GM19351 (cell line): ENCODE measurements at regions not wholly inside any gene's neighbourhood (a gene's known extent, or its start where the extent isn't known, plus 50 kb on each side); places are given as distances from the start of the nearest gene placed in this dataset.

Experiments used
- ATAC-seq: cut with Tn5 transposase; IDR thresholded peaks from one replicate; pipeline ENCODE4 v1.9.1; 2021; ENCODE audit warnings: mild to moderate bottlenecking, moderate library complexity; ENCODE audit not compliant: unreplicated experiment

DNA sequence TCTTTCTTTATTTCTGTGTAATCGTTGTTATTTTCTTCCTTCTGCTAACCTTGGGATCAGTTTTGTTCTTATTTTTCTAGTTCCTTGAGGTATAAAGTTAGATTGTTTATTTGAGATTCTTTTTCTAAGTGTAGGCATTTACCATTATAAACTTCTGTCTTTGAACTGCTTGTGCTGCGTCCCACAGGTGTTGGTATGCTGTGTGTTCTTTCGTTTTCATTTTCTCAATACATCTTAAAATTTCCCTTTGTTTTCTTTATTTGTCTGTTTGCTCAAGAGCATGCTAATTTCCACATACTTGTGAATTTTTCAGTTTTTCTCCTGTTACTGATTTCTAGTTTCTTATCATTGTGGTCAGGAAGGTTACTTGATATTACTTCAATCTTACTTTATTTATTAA is 873.8 kb upstream of the GCFC2 start:
- no peak for ATAC-seq

- no peak for ATAC-seq
Observed at GRCh38 chr2:76579911-76580310, 869.2 kb upstream of the GCFC2 start.

DNA sequence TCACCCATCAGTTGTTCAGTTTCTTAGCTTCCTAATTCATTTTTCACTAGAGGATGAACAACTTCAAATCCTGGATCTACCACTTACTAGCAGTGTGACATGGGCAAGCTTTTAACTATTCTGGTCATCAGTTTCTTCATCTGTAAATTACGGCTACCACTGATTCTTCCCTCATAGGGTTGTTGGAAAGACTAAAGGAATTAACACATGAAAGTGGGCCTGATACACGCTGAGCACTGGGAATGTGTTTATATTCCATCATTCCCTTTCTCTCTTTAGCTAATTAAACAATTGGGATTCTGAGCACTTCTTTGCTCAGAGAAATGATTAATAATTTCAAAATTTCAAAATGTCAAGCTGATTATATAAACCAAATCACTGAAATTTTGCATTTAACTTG is 862.3 kb upstream of the GCFC2 start:
- no peak for ATAC-seq

DNA sequence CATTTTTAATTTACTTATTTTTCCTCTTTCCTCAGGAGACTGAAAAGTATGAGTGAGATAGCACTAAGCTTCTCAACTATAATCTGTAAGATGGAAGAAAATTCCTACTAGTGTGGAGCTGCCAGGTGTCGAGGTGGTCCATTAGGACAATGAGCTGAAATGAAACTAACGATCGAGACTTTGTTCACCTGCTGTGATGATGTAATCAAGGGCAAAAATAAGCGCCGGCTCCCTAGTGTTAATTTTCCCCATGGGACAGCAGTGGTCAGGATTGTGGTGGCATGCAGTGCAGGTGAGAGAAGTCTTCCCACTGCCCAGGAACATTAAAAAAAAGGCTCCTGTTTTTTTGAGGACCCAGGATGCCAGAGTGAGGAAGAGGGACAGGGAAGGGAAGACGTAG is 859.1 kb upstream of the GCFC2 start:
- ATAC-seq, result no peak

- ATAC-seq, result no peak
Observed at GRCh38 chr2:76567478-76567877, 856.8 kb upstream of the GCFC2 start.

GRCh38 chr2:76564734-76565133 is 854.0 kb upstream of the GCFC2 start:
- no peak for ATAC-seq

GRCh38 chr2:76563730-76564129 is 853.0 kb upstream of the GCFC2 start:
- no peak for ATAC-seq

GRCh38 chr2:76558157-76558556 is 847.4 kb upstream of the GCFC2 start:
- no peak for ATAC-seq

DNA sequence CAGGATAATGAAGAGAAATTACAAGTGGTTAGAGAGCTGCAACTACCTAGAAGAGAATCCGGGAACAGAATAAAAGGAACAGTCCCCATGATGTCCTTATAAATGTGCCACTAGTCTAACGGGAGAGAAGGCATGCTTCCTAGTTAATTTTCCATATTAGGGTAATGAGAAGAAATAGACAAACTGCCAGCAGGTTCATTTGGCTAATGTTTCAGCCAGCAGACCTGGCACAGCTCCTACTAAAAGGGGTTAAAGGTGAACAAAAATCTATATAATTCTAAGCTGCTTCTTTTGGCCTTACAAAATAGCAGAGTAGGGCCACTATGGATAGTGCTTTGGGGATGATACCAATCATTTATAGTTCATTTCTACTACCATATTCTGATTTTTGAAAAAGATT is 845.3 kb upstream of the GCFC2 start:
- ATAC-seq, result no peak

DNA sequence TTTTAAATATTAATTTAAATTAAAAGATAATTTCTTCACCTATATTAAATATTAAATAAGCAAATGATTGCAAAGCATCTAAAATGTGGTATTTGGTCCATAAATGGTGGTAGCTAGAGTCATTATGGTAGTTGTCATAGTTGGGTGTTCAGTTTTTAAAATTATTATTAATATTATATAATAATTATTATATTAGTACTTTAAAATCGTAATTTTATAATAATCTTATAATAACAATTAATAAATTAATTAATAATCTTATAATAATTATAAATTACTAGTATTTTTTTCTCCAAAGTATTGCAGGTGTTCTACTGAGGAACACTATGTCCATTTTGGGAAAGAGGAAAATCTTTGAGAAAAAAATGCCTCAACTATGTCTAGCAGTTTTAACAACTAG is 835.5 kb upstream of the GCFC2 start:
- ATAC-seq, result no peak

GRCh38 chr2:76544901-76545300 is 834.2 kb upstream of the GCFC2 start:
- no peak for ATAC-seq

DNA sequence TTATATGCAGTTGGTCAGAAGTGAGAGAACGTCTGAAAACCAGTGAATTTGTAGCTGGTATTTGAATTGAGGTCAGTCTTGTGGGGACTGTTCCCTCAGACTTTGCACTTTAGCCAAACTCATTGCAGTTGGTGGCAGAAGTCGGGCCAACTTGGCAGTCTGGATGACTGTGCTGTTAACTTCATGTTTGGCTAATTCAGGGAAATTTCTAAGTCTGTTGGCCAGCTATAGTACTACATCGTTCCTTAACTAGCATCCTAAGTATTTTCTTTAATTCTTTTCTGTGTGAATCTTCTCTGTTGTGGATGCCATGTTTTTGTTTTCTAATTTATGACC is 806.8 kb upstream of the GCFC2 start:
- no peak for ATAC-seq

DNA sequence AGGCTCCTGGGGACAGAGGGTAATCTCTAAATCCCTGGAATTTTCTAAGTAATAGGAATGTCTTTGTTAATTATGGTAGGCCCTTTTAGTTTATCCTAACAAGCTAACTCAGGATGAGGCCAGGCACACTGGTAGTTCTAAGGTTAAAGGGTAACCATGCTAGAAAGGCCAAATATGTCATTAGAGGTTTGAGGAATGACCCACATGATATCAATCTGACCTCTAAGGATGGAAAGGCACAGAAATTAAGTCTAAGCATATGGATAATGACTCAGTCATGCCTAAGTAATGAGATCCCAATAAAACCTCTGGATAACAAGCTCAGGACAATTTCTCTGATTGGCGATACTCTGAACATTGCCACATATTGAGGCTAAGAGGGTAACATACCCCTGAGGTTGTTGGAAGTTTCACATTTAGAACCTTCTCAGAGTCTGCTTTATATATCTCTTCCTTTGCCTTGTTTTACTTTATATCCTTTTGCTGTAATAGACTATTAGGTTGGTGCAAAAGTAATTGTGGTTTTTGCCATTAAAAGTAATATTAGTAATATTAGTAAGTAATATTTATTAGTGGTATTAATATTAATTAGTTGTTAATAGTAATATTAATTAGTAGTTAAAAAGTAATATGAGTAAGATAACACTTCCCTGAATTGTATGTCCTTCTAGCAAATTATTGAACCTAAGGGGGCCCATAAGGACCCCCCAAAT is 806.3 kb upstream of the GCFC2 start:
- ATAC-seq, result no peak

DNA sequence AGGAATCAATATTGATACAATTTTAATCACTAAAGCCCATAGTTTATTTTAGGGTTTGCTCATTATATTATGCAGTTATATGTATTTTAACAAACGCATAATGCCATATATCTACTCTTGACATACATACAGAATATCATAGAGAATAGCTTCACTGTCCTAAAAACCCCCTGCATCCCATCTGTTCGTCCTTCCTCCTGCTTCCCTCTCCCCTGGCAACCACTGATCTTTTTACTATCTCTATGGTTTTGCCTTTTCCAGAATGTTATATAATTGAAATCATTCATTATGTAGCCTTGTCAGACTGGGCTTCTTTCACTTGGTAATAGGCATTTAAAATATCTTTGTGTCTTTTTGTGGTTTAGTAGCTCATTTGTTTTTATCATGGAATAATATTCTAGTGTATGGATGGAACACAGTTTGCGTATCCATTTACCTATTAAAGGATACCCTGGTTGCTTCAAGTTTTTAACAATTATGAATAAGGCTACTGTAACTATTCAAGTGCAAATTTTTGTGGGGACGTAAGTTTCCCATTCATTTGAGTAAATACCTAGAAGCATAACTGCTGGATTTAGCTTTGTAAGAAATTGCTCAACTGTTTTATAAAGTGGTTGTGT is 801.6 kb upstream of the GCFC2 start:
- ATAC-seq, result no peak

DNA sequence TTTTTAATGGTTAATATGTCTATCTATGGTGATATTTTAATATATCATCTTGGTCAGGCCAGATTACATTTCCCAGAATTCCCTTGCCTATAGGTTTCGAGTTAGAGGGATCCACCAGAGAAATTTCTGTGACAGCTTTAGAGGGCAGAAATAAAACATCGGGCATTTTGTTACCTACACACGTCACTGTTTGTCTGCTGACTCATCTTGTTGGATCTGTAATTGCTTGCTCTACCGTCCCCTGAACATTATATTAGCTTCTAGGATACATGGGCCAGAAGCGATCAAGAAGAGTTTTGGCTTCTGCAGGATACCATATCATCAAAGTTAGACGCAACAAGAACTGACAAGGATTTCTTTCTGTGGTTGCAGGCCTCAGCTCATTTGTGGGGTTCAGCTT is 795.8 kb upstream of the GCFC2 start:
- no peak for ATAC-seq

- no peak for ATAC-seq
Observed at GRCh38 chr2:76501641-76502040, 790.9 kb upstream of the GCFC2 start.

DNA sequence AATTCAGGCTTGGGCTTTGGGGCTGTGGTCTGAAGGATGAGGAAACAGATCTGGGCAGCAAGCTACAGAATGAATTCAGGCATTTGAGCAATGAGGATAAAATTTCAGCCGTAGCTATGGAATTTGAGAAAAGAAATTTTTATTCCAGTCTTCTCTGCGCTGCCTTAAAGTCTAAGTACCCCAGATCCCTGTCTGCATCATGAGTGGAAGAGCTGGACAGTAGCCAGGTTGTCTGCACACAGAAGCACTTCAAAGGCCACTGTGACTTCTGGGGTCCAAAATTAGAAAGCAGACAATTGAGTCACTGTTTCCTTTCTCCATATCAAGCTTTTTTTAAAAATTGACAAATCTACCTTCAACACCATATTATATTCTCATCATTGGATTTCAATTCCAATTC is 787.6 kb upstream of the GCFC2 start:
- no peak for ATAC-seq

DNA sequence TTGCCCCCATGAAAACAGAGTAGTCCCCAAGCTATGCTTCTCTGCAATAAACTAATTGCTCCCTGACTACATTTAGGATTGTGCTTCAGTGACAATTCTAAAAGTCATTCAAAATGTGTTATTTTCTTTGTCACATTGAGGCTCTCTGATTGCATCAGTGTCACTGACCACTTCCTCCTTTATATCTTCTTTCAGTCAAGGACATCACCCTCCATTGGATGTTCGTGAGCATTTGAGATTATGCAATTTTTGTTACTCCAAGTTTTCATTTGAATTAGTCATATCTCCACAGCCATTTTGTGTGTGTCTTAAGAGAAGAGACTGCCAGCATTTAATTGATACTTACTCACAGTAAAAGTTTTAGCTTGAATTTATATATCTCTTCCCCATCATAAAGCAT is 780.8 kb upstream of the GCFC2 start:
- ATAC-seq, result no peak

GRCh38 chr2:76478266-76479035 is 767.7 kb upstream of the GCFC2 start:
- no peak for ATAC-seq

GRCh38 chr2:76472946-76473345 is 762.2 kb upstream of the GCFC2 start:
- ATAC-seq, result no peak

- no peak for ATAC-seq
Observed at GRCh38 chr2:76469066-76469465, 758.4 kb upstream of the GCFC2 start.

DNA sequence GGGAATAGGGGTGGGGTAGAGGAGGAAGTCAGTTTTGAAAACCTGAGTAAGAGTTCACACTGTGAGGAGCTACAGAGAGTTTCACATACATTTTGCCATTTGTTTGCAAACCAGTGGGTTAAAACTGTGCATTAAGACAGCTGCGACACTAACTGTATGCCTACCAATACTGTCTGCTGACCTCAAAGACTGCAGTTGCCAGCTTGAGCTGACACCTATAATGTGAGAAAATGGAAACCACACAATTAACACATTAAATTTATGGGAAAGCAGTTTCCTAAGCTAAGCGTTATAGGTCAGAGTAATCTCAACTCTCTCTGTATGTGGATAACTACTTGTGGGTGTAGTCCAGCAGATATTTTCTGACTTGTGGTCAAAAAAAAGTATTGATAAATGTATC is 756.6 kb upstream of the GCFC2 start:
- ATAC-seq, result no peak
